ENCODE measurements at regions not wholly inside any gene's neighbourhood (a gene's known extent, or its start where the extent isn't known, plus 50 kb on each side); places are given as distances from the start of the nearest gene placed in this dataset.

DNA sequence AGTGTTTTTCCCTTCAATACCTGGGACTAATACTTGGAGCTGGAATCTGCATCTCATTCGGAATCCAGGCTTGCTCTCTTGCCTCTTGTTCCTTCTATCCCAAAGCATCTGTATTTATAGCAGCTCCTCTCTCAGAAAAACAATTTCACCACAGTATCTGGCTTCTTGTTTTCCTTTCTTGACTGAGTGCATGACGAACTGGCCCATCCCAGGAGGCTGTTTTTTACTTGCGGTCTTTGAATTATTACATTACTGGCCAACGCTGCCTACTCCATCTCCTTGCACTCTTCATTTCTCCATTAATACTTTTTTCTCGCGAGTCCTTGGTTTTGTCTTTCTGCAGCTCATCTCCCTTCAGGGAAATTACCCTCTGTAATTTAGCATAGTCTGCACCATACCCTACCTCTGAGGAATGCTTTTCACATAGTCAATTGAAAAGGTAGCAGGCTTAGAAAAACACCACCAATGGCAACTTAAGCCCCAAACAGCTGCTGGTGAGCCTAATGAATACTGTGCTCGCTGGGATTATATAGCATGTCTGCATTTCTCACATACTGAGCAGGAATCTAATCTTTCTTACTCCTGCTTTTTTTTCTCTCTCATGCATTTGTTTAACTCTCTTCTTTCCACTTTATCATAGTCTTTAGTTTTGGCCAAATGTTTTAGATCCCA, 277.4 kb upstream of the SESN3 start:
- TF ChIP-seq, protein P1, sequence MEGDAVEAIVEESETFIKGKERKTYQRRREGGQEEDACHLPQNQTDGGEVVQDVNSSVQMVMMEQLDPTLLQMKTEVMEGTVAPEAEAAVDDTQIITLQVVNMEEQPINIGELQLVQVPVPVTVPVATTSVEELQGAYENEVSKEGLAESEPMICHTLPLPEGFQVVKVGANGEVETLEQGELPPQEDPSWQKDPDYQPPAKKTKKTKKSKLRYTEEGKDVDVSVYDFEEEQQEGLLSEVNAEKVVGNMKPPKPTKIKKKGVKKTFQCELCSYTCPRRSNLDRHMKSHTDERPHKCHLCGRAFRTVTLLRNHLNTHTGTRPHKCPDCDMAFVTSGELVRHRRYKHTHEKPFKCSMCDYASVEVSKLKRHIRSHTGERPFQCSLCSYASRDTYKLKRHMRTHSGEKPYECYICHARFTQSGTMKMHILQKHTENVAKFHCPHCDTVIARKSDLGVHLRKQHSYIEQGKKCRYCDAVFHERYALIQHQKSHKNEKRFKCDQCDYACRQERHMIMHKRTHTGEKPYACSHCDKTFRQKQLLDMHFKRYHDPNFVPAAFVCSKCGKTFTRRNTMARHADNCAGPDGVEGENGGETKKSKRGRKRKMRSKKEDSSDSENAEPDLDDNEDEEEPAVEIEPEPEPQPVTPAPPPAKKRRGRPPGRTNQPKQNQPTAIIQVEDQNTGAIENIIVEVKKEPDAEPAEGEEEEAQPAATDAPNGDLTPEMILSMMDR (IDR thresholded peaks at IDR 0.05 in 8 of 11, conservative IDR thresholded peaks at IDR 0.05 in 3 of 11): no peak
- TF ChIP-seq POLR2A (IDR thresholded peaks at IDR 0.05): no peak

Measured in spleen (tissue), 7 donors.